Femur (tissue), 1 donor: ENCODE measurements at regions not wholly inside any gene's neighbourhood (a gene's known extent, or its start where the extent isn't known, plus 50 kb on each side); places are given as distances from the start of the nearest gene placed in this dataset.
"Not testable (repeated sequence)": the region's sequence is repeated elsewhere in the genome, so short reads cannot be mapped to it uniquely, and the experiment has no call there.

Experiments used
- DNase-seq: peaks from one replicate; pipeline ENCODE4 v3.0.0-alpha.2; 2017

- DNase-seq, result no peak
Measured at GRCh38 chr11:106520146-106520912, 442.9 kb downstream of the AASDHPPT start.

- DNase-seq, result no peak
Measured at GRCh38 chr11:106520920-106521319, 443.5 kb downstream of the AASDHPPT start.

- no peak for DNase-seq
Measured at GRCh38 chr11:106523171-106523570, 445.7 kb downstream of the AASDHPPT start.

GRCh38 chr11:106523921-106524320 lies 446.5 kb downstream of the AASDHPPT start:
- DNase-seq, result no peak

GRCh38 chr11:106524436-106524835 lies 447.0 kb downstream of the AASDHPPT start:
- DNase-seq, result no peak

- not testable (repeated sequence) for DNase-seq
Measured at GRCh38 chr11:106531648-106532047, 454.2 kb downstream of the AASDHPPT start.

GRCh38 chr11:106533046-106533445 lies 455.6 kb downstream of the AASDHPPT start:
- DNase-seq, result no peak

GRCh38 chr11:106540001-106540400 lies 462.5 kb downstream of the AASDHPPT start:
- no peak for DNase-seq

GRCh38 chr11:106548406-106548805 lies 469.9 kb downstream of the GUCY1A2 start:
- no peak for DNase-seq

- DNase-seq, result no peak
Measured at GRCh38 chr11:106551744-106552673, 466.3 kb downstream of the GUCY1A2 start.

GRCh38 chr11:106552694-106553203 lies 465.5 kb downstream of the GUCY1A2 start:
- DNase-seq, result no peak

- no peak for DNase-seq
Measured at GRCh38 chr11:106553304-106553703, 465.0 kb downstream of the GUCY1A2 start.

GRCh38 chr11:106555566-106556250 lies 462.6 kb downstream of the GUCY1A2 start:
- not testable (repeated sequence) for DNase-seq

- no peak for DNase-seq
Measured at GRCh38 chr11:106565326-106565725, 452.9 kb downstream of the GUCY1A2 start.

GRCh38 chr11:106568632-106569031 lies 449.6 kb downstream of the GUCY1A2 start:
- DNase-seq, result no peak

- not testable (repeated sequence) for DNase-seq
Measured at GRCh38 chr11:106577384-106577783, 440.9 kb downstream of the GUCY1A2 start.

GRCh38 chr11:106581399-106581798 lies 436.9 kb downstream of the GUCY1A2 start:
- peak; percentile 31 for DNase-seq

- DNase-seq, result no peak
Measured at GRCh38 chr11:106585061-106585460, 433.2 kb downstream of the GUCY1A2 start.

- DNase-seq, result no peak
Measured at GRCh38 chr11:106594751-106595351, 423.4 kb downstream of the GUCY1A2 start.

GRCh38 chr11:106601684-106602297 lies 416.5 kb downstream of the GUCY1A2 start:
- no peak for DNase-seq

GRCh38 chr11:106608677-106609076 lies 409.6 kb downstream of the GUCY1A2 start:
- no peak for DNase-seq

GRCh38 chr11:106614262-106614661 lies 404.0 kb downstream of the GUCY1A2 start:
- DNase-seq, result no peak
